Frontal cortex (tissue), 3 donors: ENCODE measurements at regions not wholly inside any gene's neighbourhood (a gene's known extent, or its start where the extent isn't known, plus 50 kb on each side); places are given as distances from the start of the nearest gene placed in this dataset.
"Not testable (repeated sequence)": the region's sequence is repeated elsewhere in the genome, so short reads cannot be mapped to it uniquely, and the experiment has no call there.

Experiments used
- DNase-seq, 2 donors: peaks; one replicate each; pipeline ENCODE4 v3.0.0; 2012; ENCODE audit warnings: low spot score in 2 of 2
- FAIRE-seq: peaks from 2 replicates; lab custom pipeline; 2012; peaks lifted over from hg19 to GRCh38; lab: Jason Lieb, UNC
- donor health status: control.
- donor health status: control.
- donor health status: control.

GRCh38 chr2:222017252-222017850 is 281.4 kb downstream of the PAX3 start:
- no peak for FAIRE-seq

DNA sequence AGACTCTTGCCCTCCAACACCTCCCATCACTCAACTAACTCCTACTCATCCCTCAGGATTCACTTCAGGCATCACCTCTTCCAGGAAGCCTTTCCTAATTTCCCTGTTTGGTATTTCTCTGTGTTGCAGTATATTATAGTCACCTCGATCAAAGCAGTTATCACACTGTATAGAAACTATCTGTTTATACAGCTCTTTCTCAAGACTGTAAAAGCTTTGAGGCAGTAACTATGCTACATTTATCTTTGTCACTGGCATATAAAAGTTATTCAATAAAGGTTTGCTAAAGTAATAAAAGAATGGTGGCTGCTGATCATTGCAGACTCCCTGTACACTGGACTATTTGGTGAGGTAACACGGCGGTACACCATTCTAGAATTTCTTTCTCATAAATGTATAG is 284.9 kb downstream of the PAX3 start:
- DNase-seq (no peak), FAIRE-seq (no peak)

More at GRCh38 chr2:222017252-222017850, 281.4 kb downstream of the PAX3 start:
- no peak for DNase-seq

DNA sequence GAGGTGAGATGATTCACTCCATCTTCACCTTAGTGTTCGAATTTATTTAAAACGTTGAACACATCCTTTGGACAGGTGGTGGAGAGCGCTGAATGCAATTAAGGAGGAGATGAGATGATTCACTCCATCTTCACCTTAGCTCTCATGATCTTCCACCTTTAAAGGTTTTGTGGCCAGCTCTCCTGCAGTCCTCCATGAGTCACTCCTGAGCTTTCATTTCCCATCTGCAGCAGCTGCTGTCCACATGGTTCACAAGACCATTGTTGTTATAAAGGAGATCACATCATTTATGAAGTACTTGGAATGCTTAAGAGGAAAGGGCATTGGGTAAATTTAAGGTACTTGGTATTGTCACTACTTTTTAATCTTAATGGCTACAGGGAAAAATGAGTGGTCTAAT is 298.5 kb downstream of the PAX3 start:
- no peak for DNase-seq
- FAIRE-seq = no peak

GRCh38 chr2:221999717-222000116 is 299.1 kb downstream of the PAX3 start:
- DNase-seq (no peak), FAIRE-seq (no peak)

GRCh38 chr2:221999166-221999565 is 299.6 kb downstream of the PAX3 start:
- DNase-seq (no peak), FAIRE-seq (no peak)

DNA sequence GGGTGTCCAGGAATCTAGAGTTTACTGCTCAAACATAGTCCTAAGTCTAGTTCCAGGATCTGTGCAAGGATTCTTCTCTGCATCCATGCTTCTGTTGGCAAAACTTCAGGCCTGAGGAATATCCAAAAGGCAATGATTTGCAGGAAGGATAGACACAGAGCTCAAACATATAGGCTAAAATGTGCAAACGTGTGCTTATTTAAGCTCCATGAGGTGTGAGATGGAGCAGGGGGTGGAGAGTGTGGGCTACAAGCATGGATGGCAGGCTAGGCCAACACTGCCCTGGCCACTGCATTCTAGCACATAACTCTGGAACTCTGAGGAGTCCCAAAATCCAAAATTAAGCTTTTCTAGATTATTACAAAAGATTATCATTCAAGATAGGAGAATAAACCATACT is 301.1 kb downstream of the PAX3 start:
- DNase-seq (no peak), FAIRE-seq (no peak)

GRCh38 chr2:221997100-221997499 is 301.7 kb downstream of the PAX3 start:
- DNase-seq (no peak), FAIRE-seq (no peak)

DNA sequence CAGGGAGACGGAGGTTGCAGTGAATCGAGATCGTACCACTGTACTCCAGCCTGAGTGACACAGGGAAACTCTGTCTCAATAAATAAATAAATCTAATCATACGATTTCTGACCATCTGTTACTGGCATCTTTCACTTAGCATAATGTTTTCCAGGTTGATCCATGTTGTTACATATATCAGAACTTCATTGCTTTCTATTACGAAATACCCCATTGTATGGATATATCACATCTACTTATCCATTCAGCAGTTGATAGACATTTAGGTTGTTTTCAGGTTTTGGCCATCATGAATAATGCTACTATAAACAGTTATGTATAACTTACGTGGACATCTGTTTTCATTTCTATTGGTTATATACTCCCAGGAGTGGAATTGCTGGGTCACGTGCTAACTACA is 303.9 kb downstream of the PAX3 start:
- no peak for FAIRE-seq
- no peak for DNase-seq

GRCh38 chr2:221984376-221984775 is 314.4 kb downstream of the PAX3 start:
- FAIRE-seq, DNase-seq: not testable (repeated sequence)

GRCh38 chr2:221981912-221982470 is 316.8 kb downstream of the PAX3 start:
- DNase-seq (no peak), FAIRE-seq (no peak)

DNA sequence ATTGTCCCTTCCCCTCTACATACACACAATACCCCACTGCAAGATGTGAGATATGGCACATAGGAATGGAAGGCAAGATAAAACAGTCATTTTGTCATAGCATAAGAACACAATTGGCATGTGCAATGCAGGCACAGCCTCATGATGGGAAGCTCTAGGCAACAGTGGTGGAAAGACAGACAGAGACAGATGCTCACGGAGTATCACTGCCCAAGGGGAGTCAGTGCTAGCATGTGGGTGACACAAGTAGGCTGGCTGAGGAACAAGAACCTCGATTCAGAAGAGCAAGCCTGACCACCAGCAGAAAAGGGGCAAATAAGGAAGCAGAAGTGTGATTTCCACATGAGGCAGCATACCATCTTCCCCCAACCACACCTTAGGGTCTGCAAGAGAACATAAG is 323.6 kb downstream of the PAX3 start:
- FAIRE-seq (no peak), DNase-seq (no peak)

DNA sequence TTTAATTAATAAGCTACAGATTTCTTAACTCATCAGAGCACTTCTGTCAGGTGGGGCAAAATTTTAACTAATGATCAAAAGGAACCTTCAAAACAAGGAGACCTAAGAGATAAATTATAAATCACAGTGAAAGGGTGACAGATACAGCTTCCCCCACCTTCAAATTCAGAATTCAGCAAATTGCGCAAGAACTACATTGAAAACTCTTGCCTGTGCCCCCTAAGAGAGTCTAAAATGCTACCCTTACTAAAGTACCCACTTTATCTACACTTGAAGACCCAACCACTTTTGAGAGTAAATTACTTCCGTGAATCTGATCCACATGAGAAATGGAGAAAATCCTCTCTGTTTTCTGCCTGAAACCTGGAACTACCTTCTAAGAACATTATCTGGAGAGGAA is 324.9 kb downstream of the PAX3 start:
- FAIRE-seq (no peak), DNase-seq (no peak)

GRCh38 chr2:221973502-221973901 is 325.3 kb downstream of the PAX3 start:
- no peak for DNase-seq
- no peak for FAIRE-seq

GRCh38 chr2:221972813-221973478 is 325.9 kb downstream of the PAX3 start:
- FAIRE-seq (no peak), DNase-seq (no peak)

- DNase-seq (no peak), FAIRE-seq (no peak)
These were observed 328.4 kb downstream of the PAX3 start for GRCh38 chr2:221970389-221970788.

GRCh38 chr2:221969830-221970144 is 329.0 kb downstream of the PAX3 start:
- no peak for DNase-seq
- no peak for FAIRE-seq

- FAIRE-seq (peak; percentile 77), DNase-seq (peak; percentile 27 to 38)
These were observed 329.5 kb downstream of the PAX3 start for GRCh38 chr2:221969087-221969829.

DNA sequence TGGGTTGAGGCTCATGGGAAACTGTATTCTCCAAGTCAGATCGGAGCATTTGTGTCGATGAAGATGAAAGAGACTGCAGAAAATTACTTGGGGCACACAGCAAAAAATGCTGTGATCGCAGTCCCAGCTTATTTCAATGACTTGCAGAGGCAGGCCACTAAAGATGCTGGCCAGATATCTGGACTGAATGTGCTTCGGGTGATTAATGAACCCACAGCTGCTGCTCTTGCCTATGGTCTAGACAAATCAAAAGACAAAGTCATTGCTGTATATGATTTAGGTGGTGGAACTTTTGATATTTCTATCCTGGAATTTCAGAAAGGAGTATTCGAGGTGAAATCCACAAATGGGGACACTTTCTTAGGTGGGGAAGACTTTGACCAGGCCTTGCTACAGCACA is 336.6 kb downstream of the PAX3 start:
- DNase-seq (no peak), FAIRE-seq (no peak)

DNA sequence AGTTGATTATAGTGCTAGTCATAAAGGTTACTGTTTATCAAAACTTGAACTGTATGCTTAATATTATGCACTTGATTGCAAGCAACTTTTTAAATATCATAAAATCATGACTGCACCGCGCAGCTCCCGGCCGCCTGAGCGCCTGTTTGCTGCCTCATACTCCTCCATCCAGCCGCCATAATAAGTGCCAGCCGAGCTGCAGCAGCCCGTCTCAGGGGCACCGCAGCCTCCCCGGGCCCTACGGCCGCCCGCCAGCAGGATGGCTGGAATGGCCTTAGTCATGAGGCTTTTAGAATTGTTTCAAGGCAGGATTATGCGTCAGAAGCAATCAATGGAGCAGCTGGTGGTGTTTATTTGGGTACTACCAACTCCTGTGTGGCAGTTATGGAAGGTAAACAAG is 337.2 kb downstream of the PAX3 start:
- no peak for FAIRE-seq

GRCh38 chr2:221958224-221958623 is 340.6 kb downstream of the PAX3 start:
- no peak for FAIRE-seq
- DNase-seq = no peak

More for the DNA sequence above, 337.2 kb downstream of the PAX3 start:
- DNase-seq = no peak

GRCh38 chr2:221948076-221948475 is 350.7 kb downstream of the PAX3 start:
- FAIRE-seq (no peak), DNase-seq (no peak)
